Upper lobe of left lung (tissue), 4 donors: ENCODE measurements at regions not wholly inside any gene's neighbourhood (a gene's known extent, or its start where the extent isn't known, plus 50 kb on each side); places are given as distances from the start of the nearest gene placed in this dataset.

Source experiments
- EP300 ChIP-seq, 4 donors: sonication (generic); formaldehyde crosslinking; IDR thresholded peaks; one replicate each; pipeline ENCODE4 v1.5.1; 2017; ENCODE audit warnings: antibody characterized with exemption in 4 of 4, control low read depth in 2 of 4
- POLR2A ChIP-seq, 4 donors: fragments of 450-650 bp; IDR thresholded peaks; one replicate each; pipeline ENCODE4 v1.5.1; 2016 to 2017; ENCODE audit warnings: antibody characterized with exemption in 4 of 4, mild to moderate bottlenecking in 2 of 4
- TF ChIP-seq, protein P1 (sequence below), 6 experiments: fragments of 450-650 bp in 4 of 6; fragments of 200-600 bp in 2 of 6; sonication (generic) in 2 of 6; IDR thresholded peaks; one replicate each; pipeline ENCODE4 v1.5.1; 2016 to 2019; ENCODE audit warnings: antibody characterized with exemption in 6 of 6

GRCh38 chrX:145393702-145394235 is 146.5 kb downstream of the SPANXN1 start:
- TF ChIP-seq, protein P1, sequence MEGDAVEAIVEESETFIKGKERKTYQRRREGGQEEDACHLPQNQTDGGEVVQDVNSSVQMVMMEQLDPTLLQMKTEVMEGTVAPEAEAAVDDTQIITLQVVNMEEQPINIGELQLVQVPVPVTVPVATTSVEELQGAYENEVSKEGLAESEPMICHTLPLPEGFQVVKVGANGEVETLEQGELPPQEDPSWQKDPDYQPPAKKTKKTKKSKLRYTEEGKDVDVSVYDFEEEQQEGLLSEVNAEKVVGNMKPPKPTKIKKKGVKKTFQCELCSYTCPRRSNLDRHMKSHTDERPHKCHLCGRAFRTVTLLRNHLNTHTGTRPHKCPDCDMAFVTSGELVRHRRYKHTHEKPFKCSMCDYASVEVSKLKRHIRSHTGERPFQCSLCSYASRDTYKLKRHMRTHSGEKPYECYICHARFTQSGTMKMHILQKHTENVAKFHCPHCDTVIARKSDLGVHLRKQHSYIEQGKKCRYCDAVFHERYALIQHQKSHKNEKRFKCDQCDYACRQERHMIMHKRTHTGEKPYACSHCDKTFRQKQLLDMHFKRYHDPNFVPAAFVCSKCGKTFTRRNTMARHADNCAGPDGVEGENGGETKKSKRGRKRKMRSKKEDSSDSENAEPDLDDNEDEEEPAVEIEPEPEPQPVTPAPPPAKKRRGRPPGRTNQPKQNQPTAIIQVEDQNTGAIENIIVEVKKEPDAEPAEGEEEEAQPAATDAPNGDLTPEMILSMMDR (IDR thresholded peaks at IDR 0.05): peak in 1 of 6 experiments; percentile 22
- TF ChIP-seq EP300 (IDR thresholded peaks at IDR 0.05) (no peak), POLR2A (IDR thresholded peaks at IDR 0.05) (no peak)
